OCI-LY1 (cell line): ENCODE measurements at regions not wholly inside any gene's neighbourhood (a gene's known extent, or its start where the extent isn't known, plus 50 kb on each side); places are given as distances from the start of the nearest gene placed in this dataset.

Source experiments
- CTCF ChIP-seq: fragments of 200-600 bp; sonication (generic), shearing (Covaris generic); IDR thresholded peaks from 2 replicates; pipeline ENCODE4 v1.5.1; 2017; ENCODE audit warnings: mild to moderate bottlenecking, antibody characterized with exemption, low read length, moderate library complexity, mixed read lengths
- EZH2 ChIP-seq: fragments of 200-600 bp; sonication (generic), shearing (Covaris generic); IDR thresholded peaks from 2 replicates; pipeline ENCODE4 v1.8.0; 2017; ENCODE audit warnings: borderline replicate concordance, mixed run types, mild to moderate bottlenecking, antibody characterized with exemption, low read length, moderate library complexity, mixed read lengths

GRCh38 chr6:1545654-1546053, 64.1 kb upstream of the FOXC1 start:
- TF ChIP-seq CTCF (no peak), EZH2 (no peak)
